H9 (cell line): ENCODE measurements at regions not wholly inside any gene's neighbourhood (a gene's known extent, or its start where the extent isn't known, plus 50 kb on each side); places are given as distances from the start of the nearest gene placed in this dataset.

Experiments
- DNase-seq: peaks from one replicate; pipeline ENCODE4 v3.0.0-alpha.2; 2017
- H2AFZ ChIP-seq: one replicate; pipeline ENCODE4 v1.6.1; 2013; ENCODE audit warnings: mild to moderate bottlenecking, low read length, control low read depth, moderate library complexity
- H2AK5ac ChIP-seq: 2 replicates; pipeline ENCODE4 v1.6.1; 2013; ENCODE audit warnings: low read length, control low read depth, mixed read lengths; ENCODE audit not compliant: insufficient read length
- H2BK120ac ChIP-seq: one replicate; pipeline ENCODE4 v1.6.1; 2013; ENCODE audit warnings: low read depth, mild to moderate bottlenecking, low read length, control low read depth, inconsistent platforms; ENCODE audit not compliant: poor library complexity, severe bottlenecking
- H2BK12ac ChIP-seq: 2 replicates; pipeline ENCODE4 v1.6.1; 2013; ENCODE audit warnings: low read length, control low read depth, mixed read lengths, low read depth; ENCODE audit not compliant: insufficient read length
- H2BK15ac ChIP-seq: 2 replicates; pipeline ENCODE4 v1.6.1; 2013; ENCODE audit warnings: low read depth, low read length, control low read depth
- H2BK20ac ChIP-seq: one replicate; pipeline ENCODE4 v1.6.1; 2013; ENCODE audit warnings: low read depth, mild to moderate bottlenecking, low read length, control low read depth, inconsistent platforms; ENCODE audit not compliant: poor library complexity, severe bottlenecking
- H2BK5ac ChIP-seq: 2 replicates; pipeline ENCODE4 v1.6.1; 2013; ENCODE audit warnings: low read length, control low read depth, mixed read lengths; ENCODE audit not compliant: insufficient read length
- H3K14ac ChIP-seq: 2 replicates; pipeline ENCODE4 v1.6.1; 2013; ENCODE audit warnings: low read length, control low read depth; ENCODE audit not compliant: insufficient read depth
- H3K18ac ChIP-seq: 2 replicates; pipeline ENCODE4 v1.6.1; 2013; ENCODE audit warnings: low read depth, mild to moderate bottlenecking, mixed read lengths, low read length, control low read depth; ENCODE audit not compliant: insufficient read length
- H3K23ac ChIP-seq: 2 replicates; pipeline ENCODE4 v1.6.1; 2013; ENCODE audit warnings: low read length, control low read depth, mixed read lengths, low read depth; ENCODE audit not compliant: insufficient read length
- H3K23me2 ChIP-seq: 2 replicates; pipeline ENCODE4 v1.6.1; 2013; ENCODE audit warnings: low read depth, mild to moderate bottlenecking, mixed read lengths, low read length, control low read depth; ENCODE audit not compliant: insufficient read length, poor library complexity, severe bottlenecking
- H3K27ac ChIP-seq: 2 replicates; pipeline ENCODE4 v1.5.1; 2013; ENCODE audit warnings: low read length, control low read depth, mixed read lengths, low read depth; ENCODE audit not compliant: insufficient read length
- H3K27me3 ChIP-seq: 2 replicates; pipeline ENCODE4 v1.6.1; 2013; ENCODE audit warnings: low read length, control low read depth, inconsistent platforms; ENCODE audit not compliant: insufficient read depth
- H3K4ac ChIP-seq: 2 replicates; pipeline ENCODE4 v1.6.1; 2013; ENCODE audit warnings: low read depth, mild to moderate bottlenecking, control low read depth, inconsistent platforms, low read length, moderate library complexity
- H3K4me1 ChIP-seq: 2 replicates; pipeline ENCODE4 v1.6.1; 2013; ENCODE audit warnings: low read length, control low read depth, inconsistent platforms; ENCODE audit not compliant: insufficient read depth
- H3K4me2 ChIP-seq: 2 replicates; pipeline ENCODE4 v1.6.1; 2013; ENCODE audit warnings: low read length, control low read depth, mixed read lengths; ENCODE audit not compliant: insufficient read length, insufficient read depth
- H3K56ac ChIP-seq: 2 replicates; pipeline ENCODE4 v1.6.1; 2013; ENCODE audit warnings: low read depth, mild to moderate bottlenecking, mixed read lengths, low read length, control low read depth; ENCODE audit not compliant: insufficient read length
- H3K79me1 ChIP-seq: 2 replicates; pipeline ENCODE4 v1.6.1; 2013; ENCODE audit warnings: low read depth, mild to moderate bottlenecking, moderate library complexity, low read length, control low read depth, inconsistent platforms; ENCODE audit not compliant: insufficient read depth, poor library complexity, severe bottlenecking
- H3K79me2 ChIP-seq: 2 replicates; pipeline ENCODE4 v1.6.1; 2013; ENCODE audit warnings: low read length, control low read depth, inconsistent platforms; ENCODE audit not compliant: insufficient read depth
- H3K9ac ChIP-seq: 2 replicates; pipeline ENCODE4 v1.6.1; 2013; ENCODE audit warnings: low read length, control low read depth, mixed read lengths; ENCODE audit not compliant: insufficient read length; ENCODE audit errors: extremely low read depth
- H3K9me3 ChIP-seq: one replicate; pipeline ENCODE4 v1.6.1; 2013; ENCODE audit warnings: low read depth, low read length, inconsistent platforms; ENCODE audit not compliant: control insufficient read depth
- H3T11ph ChIP-seq: one replicate; pipeline ENCODE4 v1.6.1; 2013; ENCODE audit warnings: mild to moderate bottlenecking, low read length, control low read depth, inconsistent platforms
- H4K20me1 ChIP-seq: one replicate; pipeline ENCODE4 v1.6.1; 2013; ENCODE audit not compliant: control insufficient read depth, insufficient read length, insufficient read depth
- H4K5ac ChIP-seq: 2 replicates; pipeline ENCODE4 v1.6.1; 2013; ENCODE audit warnings: low read depth, mild to moderate bottlenecking, mixed read lengths, low read length, control low read depth; ENCODE audit not compliant: insufficient read length
- H4K8ac ChIP-seq: replicated peaks from 2 replicates; pipeline ENCODE4 v1.6.1; 2013; ENCODE audit warnings: low read length, control low read depth, mixed read lengths, low read depth; ENCODE audit not compliant: insufficient read length
- H4K91ac ChIP-seq: 2 replicates; pipeline ENCODE4 v1.6.1; 2013; ENCODE audit warnings: low read depth, mild to moderate bottlenecking, moderate library complexity, mixed read lengths, low read length, control low read depth; ENCODE audit not compliant: insufficient read length
- H3K27ac Mint-ChIP-seq, 3 experiments: 2 replicates in 2 of 3; 3 replicates in 1 of 3; pipeline ENCODE4 v1.8.0; 2020 to 2021; ENCODE audit warnings: mixed read lengths in 3 of 3, mild to moderate bottlenecking in 1 of 3, moderate library complexity in 1 of 3
- H3K27me3 Mint-ChIP-seq: 2 replicates; pipeline ENCODE4 v1.8.0; 2021; ENCODE audit warnings: low read depth, mild to moderate bottlenecking, moderate library complexity, mixed read lengths
- H3K36me3 Mint-ChIP-seq, 3 experiments: 2 replicates in 2 of 3; 3 replicates in 1 of 3; pipeline ENCODE4 v1.8.0; 2020 to 2021; ENCODE audit warnings: low read depth in 3 of 3, mixed read lengths in 3 of 3; ENCODE audit not compliant: insufficient read depth in 1 of 3
- H3K4me1 Mint-ChIP-seq, 2 experiments: 2 replicates each; pipeline ENCODE4 v1.8.0; 2020; ENCODE audit warnings: mixed read lengths in 2 of 2
- H3K4me3 Mint-ChIP-seq, 2 experiments: 2 replicates in 1 of 2; 3 replicates in 1 of 2; pipeline ENCODE4 v1.8.0; 2020 to 2021; ENCODE audit warnings: mild to moderate bottlenecking in 2 of 2, mixed read lengths in 2 of 2, moderate library complexity in 1 of 2
- H3K9me3 Mint-ChIP-seq, 2 experiments: 2 replicates in 1 of 2; 3 replicates in 1 of 2; pipeline ENCODE4 v1.8.0; 2020; ENCODE audit warnings: mild to moderate bottlenecking in 2 of 2, mixed read lengths in 2 of 2, moderate library complexity in 1 of 2
- WGBS: extraction: QIAGEN DNeasy Blood & Tissue Kit; methylation state at CpG from one replicate; pipeline ENCODE4 v1.1.7; 2013; ENCODE audit warnings: missing lambda C conversion rate, low lambda C conversion rate, mixed read lengths; ENCODE audit not compliant: insufficient read length; ENCODE audit errors: extremely low coverage; 5-methylcytosine and 5-hydroxymethylcytosine counted together
- TF ChIP-seq, protein P1 (sequence below): fragments of 200-600 bp; sonication (generic); conservative IDR thresholded peaks from 3 replicates; pipeline ENCODE4 v1.8.0; 2021; ENCODE audit warnings: antibody characterized with exemption, mild to moderate bottlenecking

- Histone ChIP-seq H3K23ac (no peak overlapping the region), H3K23me2 (no peaks in the 10 kb centered on the region), H3K56ac (no peak overlapping the region), H2BK12ac (no peak overlapping the region), H4K91ac (no peak overlapping the region), H3K4ac (no peak overlapping the region), H2BK120ac (no peak overlapping the region), H3K27ac (no peak overlapping the region), H2AFZ (no peak overlapping the region), H2BK5ac (no peak overlapping the region), H3T11ph (no peak overlapping the region), H3K27me3 (no peaks in the 10 kb centered on the region), H3K18ac (no peak overlapping the region), H4K20me1 (no peaks in the 10 kb centered on the region), H3K4me1 (no peaks in the 10 kb centered on the region; the same call in 1 of the 2 replicates), H3K4me2 (no peak overlapping the region), H3K14ac (no peak overlapping the region), H3K9ac (no peak overlapping the region), H2BK15ac (no peak overlapping the region), H4K8ac (no peak overlapping the region), H4K5ac (no peak overlapping the region), H3K79me2 (no peaks in the 10 kb centered on the region), H2BK20ac (no peak overlapping the region), H3K9me3 (no peaks in the 10 kb centered on the region), H2AK5ac (no peak overlapping the region), H3K79me1 (no peaks in the 10 kb centered on the region)
- Mint-ChIP-seq H3K4me3 (no peak overlapping the region), H3K27me3 (peaks cover 2% of the 10 kb centered on the region; the same call in 1 of the 2 replicates), H3K9me3 (no peaks in the 10 kb centered on the region), H3K27ac (no peak overlapping the region), H3K36me3 (no peaks in the 10 kb centered on the region), H3K4me1 (peaks cover 15 to 16% of the 10 kb centered on the region in 2 experiments; a peak in 3 of 4 replicates)
- no peak for DNase-seq
- TF ChIP-seq, protein P1, sequence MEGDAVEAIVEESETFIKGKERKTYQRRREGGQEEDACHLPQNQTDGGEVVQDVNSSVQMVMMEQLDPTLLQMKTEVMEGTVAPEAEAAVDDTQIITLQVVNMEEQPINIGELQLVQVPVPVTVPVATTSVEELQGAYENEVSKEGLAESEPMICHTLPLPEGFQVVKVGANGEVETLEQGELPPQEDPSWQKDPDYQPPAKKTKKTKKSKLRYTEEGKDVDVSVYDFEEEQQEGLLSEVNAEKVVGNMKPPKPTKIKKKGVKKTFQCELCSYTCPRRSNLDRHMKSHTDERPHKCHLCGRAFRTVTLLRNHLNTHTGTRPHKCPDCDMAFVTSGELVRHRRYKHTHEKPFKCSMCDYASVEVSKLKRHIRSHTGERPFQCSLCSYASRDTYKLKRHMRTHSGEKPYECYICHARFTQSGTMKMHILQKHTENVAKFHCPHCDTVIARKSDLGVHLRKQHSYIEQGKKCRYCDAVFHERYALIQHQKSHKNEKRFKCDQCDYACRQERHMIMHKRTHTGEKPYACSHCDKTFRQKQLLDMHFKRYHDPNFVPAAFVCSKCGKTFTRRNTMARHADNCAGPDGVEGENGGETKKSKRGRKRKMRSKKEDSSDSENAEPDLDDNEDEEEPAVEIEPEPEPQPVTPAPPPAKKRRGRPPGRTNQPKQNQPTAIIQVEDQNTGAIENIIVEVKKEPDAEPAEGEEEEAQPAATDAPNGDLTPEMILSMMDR, result no peak
- WGBS, result no CpG with 5 or more reads among the region's 5 CpGs
Measured at GRCh38 chr4:108359130-108359985, 190.6 kb upstream of the LEF1 start.
